ENCODE measurements at regions not wholly inside any gene's neighbourhood (a gene's known extent, or its start where the extent isn't known, plus 50 kb on each side); places are given as distances from the start of the nearest gene placed in this dataset.

- DNase-seq: no peak
These were observed 291.4 kb downstream of the YTHDC2 start for GRCh38 chr5:113804943-113805342.

- no peak for DNase-seq
These were observed 292.8 kb downstream of the YTHDC2 start for GRCh38 chr5:113806250-113806649.

GRCh38 chr5:113806904-113807303 lies 293.4 kb downstream of the YTHDC2 start:
- DNase-seq: no peak

- no peak for DNase-seq
These were observed 294.0 kb downstream of the YTHDC2 start for GRCh38 chr5:113807427-113807991.

- DNase-seq: no peak
These were observed 295.5 kb downstream of the YTHDC2 start for GRCh38 chr5:113808956-113809355.

- no peak for DNase-seq
These were observed 296.1 kb downstream of the YTHDC2 start for GRCh38 chr5:113809626-113810025.

GRCh38 chr5:113813466-113813865 lies 300.0 kb downstream of the YTHDC2 start:
- DNase-seq: no peak

GRCh38 chr5:113817683-113818082 lies 304.2 kb downstream of the YTHDC2 start:
- DNase-seq: no peak

- DNase-seq: no peak
These were observed 310.2 kb downstream of the YTHDC2 start for GRCh38 chr5:113823696-113824095.

- DNase-seq: no peak
These were observed 310.8 kb downstream of the YTHDC2 start for GRCh38 chr5:113824307-113824706.

GRCh38 chr5:113825176-113825575 lies 311.7 kb downstream of the YTHDC2 start:
- no peak for DNase-seq

- no peak for DNase-seq
These were observed 333.4 kb downstream of the YTHDC2 start for GRCh38 chr5:113846941-113847340.

- no peak for DNase-seq
These were observed 350.9 kb downstream of the YTHDC2 start for GRCh38 chr5:113864437-113864836.

GRCh38 chr5:113866763-113867162 lies 353.3 kb downstream of the YTHDC2 start:
- no peak for DNase-seq

- DNase-seq: no peak
These were observed 356.1 kb downstream of the YTHDC2 start for GRCh38 chr5:113869611-113870010.

- no peak for DNase-seq
These were observed 358.5 kb downstream of the YTHDC2 start for GRCh38 chr5:113871972-113872371.

GRCh38 chr5:113875096-113875495 lies 361.6 kb downstream of the YTHDC2 start:
- no peak for DNase-seq

- DNase-seq: no peak
These were observed 378.0 kb downstream of the YTHDC2 start for GRCh38 chr5:113891491-113891890.

GRCh38 chr5:113896789-113897188 lies 383.3 kb downstream of the YTHDC2 start:
- no peak for DNase-seq

- DNase-seq: no peak
These were observed 384.3 kb downstream of the YTHDC2 start for GRCh38 chr5:113897748-113898147.

- no peak for DNase-seq
These were observed 386.6 kb downstream of the YTHDC2 start for GRCh38 chr5:113900141-113900540.

GRCh38 chr5:113900816-113901215 lies 387.3 kb downstream of the YTHDC2 start:
- DNase-seq: no peak

GRCh38 chr5:113901718-113902117 lies 388.2 kb downstream of the YTHDC2 start:
- no peak for DNase-seq

GRCh38 chr5:113902917-113903660 lies 389.6 kb downstream of the YTHDC2 start:
- DNase-seq: no peak

GRCh38 chr5:113909782-113910181 lies 396.3 kb downstream of the YTHDC2 start:
- no peak for DNase-seq
